Stimulated activated CD4-positive, alpha-beta T cell treated with anti-CD3 and anti-CD28 coated beads, Interleukin-15, amount 100 ng/mL, for 48 hours (primary cell): ENCODE measurements at regions not wholly inside any gene's neighbourhood (a gene's known extent, or its start where the extent isn't known, plus 50 kb on each side); places are given as distances from the start of the nearest gene placed in this dataset.

ENCODE experiments used
- DNase-seq, 2 donors: peaks; one replicate each; pipeline ENCODE4 v3.0.0-alpha.2; 2020; ENCODE audit warnings: low read depth in 2 of 2

GRCh38 chr10:62870866-62871265 lies 54.7 kb upstream of the EGR2 start:
- peak in 1 of 2 donors; percentile 18 for DNase-seq

DNA sequence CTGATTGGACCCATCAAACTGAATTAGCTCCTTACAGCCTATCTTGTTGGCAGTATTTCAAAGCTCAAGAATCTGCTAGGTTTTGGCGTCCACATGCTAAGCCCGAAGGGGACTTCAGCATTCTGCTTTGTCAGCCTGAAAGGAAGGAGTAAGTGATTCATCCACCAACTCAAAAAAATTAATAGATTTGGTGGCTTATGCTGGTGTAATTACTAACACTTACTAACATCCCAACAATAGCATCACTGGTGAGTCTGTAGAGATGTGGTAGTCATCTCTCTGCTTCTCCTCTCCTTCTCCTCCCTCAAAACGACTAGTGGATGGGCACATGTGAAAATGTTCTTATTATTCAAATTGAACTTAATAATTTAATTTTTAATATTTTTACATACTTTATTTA lies 53.8 kb upstream of the EGR2 start:
- no peak for DNase-seq

- no peak for DNase-seq
Measured at GRCh38 chr10:62866941-62867340, 50.8 kb upstream of the EGR2 start.

DNA sequence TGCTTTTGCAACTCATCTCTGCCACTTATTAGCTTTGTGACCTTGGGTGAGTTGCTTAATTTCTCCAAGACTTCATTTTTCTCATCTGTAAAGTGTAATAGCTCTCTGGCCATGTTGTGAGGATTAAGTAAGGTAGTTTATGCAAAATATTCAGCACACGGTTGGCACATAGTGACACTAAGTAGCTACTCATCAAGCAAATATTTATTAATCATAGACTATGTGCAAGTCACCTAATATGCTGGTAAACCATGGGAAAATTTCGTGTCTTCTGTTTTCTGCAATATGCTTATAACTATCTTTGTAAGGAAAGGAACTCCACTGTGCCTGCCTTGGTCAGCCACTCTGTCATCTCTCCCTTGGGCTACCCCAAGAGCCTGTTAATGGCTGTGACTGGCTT lies 50.3 kb upstream of the EGR2 start:
- DNase-seq = no peak
